Progenitor cell of endocrine pancreas (in vitro differentiated cells): ENCODE measurements at regions not wholly inside any gene's neighbourhood (a gene's known extent, or its start where the extent isn't known, plus 50 kb on each side); places are given as distances from the start of the nearest gene placed in this dataset.

ENCODE experiments used
- DNase-seq: peaks from one replicate; pipeline ENCODE4 v3.0.0; 2021; ENCODE audit warnings: low spot score; ENCODE audit not compliant: unreplicated experiment
- H3K27ac Mint-ChIP-seq: 2 replicates; pipeline ENCODE4 v1.8.0; 2021; ENCODE audit warnings: mild to moderate bottlenecking, moderate library complexity, mixed read lengths
- H3K27me3 Mint-ChIP-seq: 2 replicates; pipeline ENCODE4 v1.8.0; 2021; ENCODE audit warnings: mixed read lengths
- H3K36me3 Mint-ChIP-seq: 2 replicates; pipeline ENCODE4 v1.8.0; 2022; ENCODE audit warnings: mixed read lengths; ENCODE audit not compliant: insufficient read depth
- H3K4me1 Mint-ChIP-seq: 2 replicates; pipeline ENCODE4 v1.8.0; 2021; ENCODE audit warnings: low read depth, mixed read lengths
- H3K4me3 Mint-ChIP-seq: 2 replicates; pipeline ENCODE4 v1.8.0; 2021; ENCODE audit warnings: low read depth, mild to moderate bottlenecking, moderate library complexity, mixed read lengths
- H3K9me3 Mint-ChIP-seq: 2 replicates; pipeline ENCODE4 v1.8.0; 2021; ENCODE audit warnings: low read depth, mixed read lengths
- CTCF ChIP-seq: fragments of 200-600 bp; sonication (generic); IDR thresholded peaks from one replicate; pipeline ENCODE4 v1.5.0; 2021; ENCODE audit warnings: antibody characterized with exemption, mild to moderate bottlenecking; ENCODE audit not compliant: unreplicated experiment

GRCh38 chr22:49266561-49267519, 560.8 kb downstream of the BRD1 start:
- H3K4me1 Mint-ChIP-seq = peaks cover 4% of the 10 kb centered on the region
- no peak for DNase-seq
- no peaks in the 10 kb centered on the region for H3K9me3 Mint-ChIP-seq
- peaks cover 40% of the 10 kb centered on the region for H3K27me3 Mint-ChIP-seq
- no peak for TF ChIP-seq CTCF
- H3K4me3 Mint-ChIP-seq = no peak overlapping the region
- H3K27ac Mint-ChIP-seq = no peak overlapping the region
- H3K36me3 Mint-ChIP-seq = no peaks in the 10 kb centered on the region

- Mint-ChIP-seq H3K27me3 (peaks cover 37% of the 10 kb centered on the region), H3K4me1 (peaks cover 3% of the 10 kb centered on the region), H3K27ac (no peak overlapping the region), H3K36me3 (no peaks in the 10 kb centered on the region), H3K4me3 (no peak overlapping the region), H3K9me3 (no peaks in the 10 kb centered on the region)
- no peak for DNase-seq
- no peak for TF ChIP-seq CTCF
Measured at GRCh38 chr22:49264696-49265095, 563.0 kb downstream of the BRD1 start.

GRCh38 chr22:49263101-49263500, 564.6 kb downstream of the BRD1 start:
- H3K27ac Mint-ChIP-seq = no peak overlapping the region
- H3K9me3 Mint-ChIP-seq = no peaks in the 10 kb centered on the region
- TF ChIP-seq CTCF = no peak
- peaks cover 25% of the 10 kb centered on the region for H3K27me3 Mint-ChIP-seq
- H3K4me3 Mint-ChIP-seq = no peak overlapping the region
- DNase-seq = no peak
- H3K36me3 Mint-ChIP-seq = no peaks in the 10 kb centered on the region
- no peaks in the 10 kb centered on the region for H3K4me1 Mint-ChIP-seq

- no peaks in the 10 kb centered on the region for H3K36me3 Mint-ChIP-seq
- H3K4me3 Mint-ChIP-seq = no peak overlapping the region
- no peak for DNase-seq
- no peaks in the 10 kb centered on the region for H3K9me3 Mint-ChIP-seq
- H3K4me1 Mint-ChIP-seq = no peaks in the 10 kb centered on the region
- TF ChIP-seq CTCF = no peak
- H3K27ac Mint-ChIP-seq = no peak overlapping the region
- H3K27me3 Mint-ChIP-seq = peaks cover 17% of the 10 kb centered on the region
Measured at GRCh38 chr22:49262167-49262566, 565.5 kb downstream of the BRD1 start.

GRCh38 chr22:49261616-49262015, 566.1 kb downstream of the BRD1 start:
- Mint-ChIP-seq H3K4me3 (no peak overlapping the region), H3K4me1 (no peaks in the 10 kb centered on the region), H3K36me3 (no peaks in the 10 kb centered on the region), H3K27ac (no peak overlapping the region), H3K27me3 (peaks cover 15% of the 10 kb centered on the region), H3K9me3 (no peaks in the 10 kb centered on the region)
- no peak for DNase-seq
- TF ChIP-seq CTCF = no peak
